ENCODE measurements at regions not wholly inside any gene's neighbourhood (a gene's known extent, or its start where the extent isn't known, plus 50 kb on each side); places are given as distances from the start of the nearest gene placed in this dataset.

GRCh38 chr4:14264437-14264836 is 636.9 kb upstream of the BOD1L1 start:
- no peak for DNase-seq

- no peak for DNase-seq
Observed at GRCh38 chr4:14265651-14266050, 638.1 kb upstream of the BOD1L1 start.

GRCh38 chr4:14267373-14268060 is 640.0 kb upstream of the BOD1L1 start:
- no peak for DNase-seq

- no peak for DNase-seq
Observed at GRCh38 chr4:14269824-14270223, 642.3 kb upstream of the BOD1L1 start.

GRCh38 chr4:14272206-14272605 is 644.7 kb upstream of the BOD1L1 start:
- no peak for DNase-seq

- DNase-seq: no peak
Observed at GRCh38 chr4:14277505-14277904, 650.0 kb upstream of the BOD1L1 start.

GRCh38 chr4:14280567-14280966 is 653.0 kb upstream of the BOD1L1 start:
- DNase-seq: no peak

- no peak for DNase-seq
Observed at GRCh38 chr4:14284578-14284977, 657.1 kb upstream of the BOD1L1 start.

- DNase-seq: no peak
Observed at GRCh38 chr4:14289708-14290107, 662.2 kb upstream of the BOD1L1 start.

- DNase-seq: no peak
Observed at GRCh38 chr4:14293582-14293981, 666.1 kb upstream of the BOD1L1 start.

GRCh38 chr4:14294611-14295010 is 667.1 kb upstream of the BOD1L1 start:
- no peak for DNase-seq

GRCh38 chr4:14299166-14299565 is 671.6 kb upstream of the BOD1L1 start:
- DNase-seq: no peak

- no peak for DNase-seq
Observed at GRCh38 chr4:14302021-14302420, 674.5 kb upstream of the BOD1L1 start.

- no peak for DNase-seq
Observed at GRCh38 chr4:14303856-14304255, 676.3 kb upstream of the BOD1L1 start.

GRCh38 chr4:14308229-14308651 is 680.7 kb upstream of the BOD1L1 start:
- no peak for DNase-seq

- no peak for DNase-seq
Observed at GRCh38 chr4:14309431-14309830, 681.9 kb upstream of the BOD1L1 start.

GRCh38 chr4:14313757-14314156 is 686.2 kb upstream of the BOD1L1 start:
- DNase-seq: no peak

- no peak for DNase-seq
Observed at GRCh38 chr4:14315129-14315528, 687.2 kb upstream of the CPEB2 start.

GRCh38 chr4:14317351-14317750 is 684.9 kb upstream of the CPEB2 start:
- DNase-seq: no peak

- no peak for DNase-seq
Observed at GRCh38 chr4:14318671-14319070, 683.6 kb upstream of the CPEB2 start.

GRCh38 chr4:14321723-14322122 is 680.6 kb upstream of the CPEB2 start:
- DNase-seq: no peak

GRCh38 chr4:14323191-14323590 is 679.1 kb upstream of the CPEB2 start:
- no peak for DNase-seq

- DNase-seq: no peak
Observed at GRCh38 chr4:14329228-14329627, 673.1 kb upstream of the CPEB2 start.

GRCh38 chr4:14333616-14334015 is 668.7 kb upstream of the CPEB2 start:
- no peak for DNase-seq

- DNase-seq: no peak
Observed at GRCh38 chr4:14334166-14334565, 668.1 kb upstream of the CPEB2 start.
